Heart left ventricle (tissue), 13 donors: ENCODE measurements at regions not wholly inside any gene's neighbourhood (a gene's known extent, or its start where the extent isn't known, plus 50 kb on each side); places are given as distances from the start of the nearest gene placed in this dataset.

Experiments
- CTCF ChIP-seq, 12 donors: fragments of 200-600 bp; sonication (generic) in 4 of 12; IDR thresholded peaks; one replicate each; pipeline versions ENCODE4 v1.5.0 to v1.8.0; 2018 to 2022; ENCODE audit warnings: antibody characterized with exemption in 12 of 12, mild to moderate bottlenecking in 5 of 12
- POLR2A ChIP-seq, 2 donors: fragments of 450-650 bp; IDR thresholded peaks; one replicate each; pipeline ENCODE4 v1.6.1; 2017; ENCODE audit warnings: antibody characterized with exemption in 2 of 2, mild to moderate bottlenecking in 2 of 2, moderate library complexity in 2 of 2
- donor health status: ischemic (EF 13 %, LVEDD 7.1; RV severe dilation, severe dysfunction).
- donor health status: DM: no; HTN: yes; CAD: no.
- donor health status: DM: no; HTN: no; CAD: no.
- donor health status: ischemic (EF 25% LVEDD 6.9; RV normal size, moderate dysfunction).
- donor health status: ischemic (EF 25% LVEDD 5.7; RV mildly dilated, moderate dysfunction).
- donor health status: ischemic (EF 35%, LVEDD 5.7; RV mildly dilated, moderate dysfunction).
- donor health status: nonischemic (EF 11% LVEDD 7.7; RV severe dilation, severe dysfunction).
- donor health status: DM: yes; HTN: yes; CAD: no.
- donor health status: PGD.
- donor health status: ischemic (EF 29% LVEDD 5.4; RV normal size, mild dysfunction).
- donor health status: nonischemic (EF 23%, LVEDD 6.1; RV moderate dilation, normal function).

- TF ChIP-seq CTCF (IDR thresholded peaks at IDR 0.05) (peak in 1 of 12 donors; percentile 17), POLR2A (IDR thresholded peaks at IDR 0.05) (no peak)
Observed at GRCh38 chr17:12584727-12585126, 81.0 kb upstream of the MYOCD start.
